ENCODE measurements at regions not wholly inside any gene's neighbourhood (a gene's known extent, or its start where the extent isn't known, plus 50 kb on each side); places are given as distances from the start of the nearest gene placed in this dataset.

GRCh38 chr3:135699741-135700140 lies 265.8 kb upstream of the PPP2R3A start:
- FAIRE-seq, result no peak

DNA sequence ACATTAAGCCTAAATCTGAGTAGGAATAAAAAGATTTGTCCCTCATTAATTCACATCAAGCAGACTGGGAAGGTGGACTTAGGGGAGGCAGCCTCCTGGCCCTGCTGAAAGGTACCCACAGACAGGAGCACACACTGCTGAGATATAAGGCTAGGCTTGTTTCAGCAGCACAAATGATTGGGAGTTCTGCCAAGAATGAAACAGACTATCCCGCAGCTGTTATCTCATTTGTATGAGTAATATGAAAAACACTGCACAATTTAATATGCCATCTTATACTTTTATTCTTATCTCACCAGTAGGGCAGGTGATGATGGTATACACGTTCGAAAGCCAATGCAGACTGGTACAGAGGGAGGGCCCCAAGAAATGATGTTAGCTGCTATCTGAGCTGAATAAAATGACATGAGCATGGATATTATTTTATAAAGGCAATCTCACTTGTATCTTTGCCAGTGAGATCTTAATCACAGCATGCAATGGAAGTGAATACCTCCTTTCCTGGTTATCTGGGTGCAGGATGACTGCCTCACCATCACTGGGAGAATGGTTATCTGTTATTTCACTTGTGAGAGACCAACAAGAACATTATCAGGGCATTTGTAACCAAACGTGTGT lies 258.7 kb upstream of the PPP2R3A start:
- FAIRE-seq (no peak), DNase-seq (ENCODE audit: low spot score in 2 of 2) (no peak)

More at GRCh38 chr3:135699741-135700140, 265.8 kb upstream of the PPP2R3A start:
- no peak for DNase-seq (ENCODE audit: low spot score in 2 of 2)

DNA sequence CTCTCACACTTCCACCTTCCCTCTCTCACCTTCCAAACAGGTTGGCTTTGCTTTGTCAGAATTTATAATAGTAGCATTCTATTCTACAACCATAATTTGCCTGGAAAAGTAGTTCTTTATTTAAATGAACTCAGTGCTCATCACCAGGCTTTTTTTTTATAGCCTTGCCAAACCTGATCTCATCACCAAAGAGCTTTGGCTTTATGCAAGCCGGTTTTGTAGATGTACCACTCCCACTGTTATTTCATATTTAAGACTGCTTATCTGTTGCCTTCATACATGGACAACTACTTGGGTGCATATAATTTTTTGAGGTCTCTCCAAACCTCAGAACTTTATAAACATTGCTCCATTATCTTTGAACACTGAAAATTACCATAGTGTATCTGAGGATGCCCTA lies 246.1 kb upstream of the PPP2R3A start:
- DNase-seq (ENCODE audit: low spot score in 2 of 2), result no peak
- no peak for FAIRE-seq

- no peak for DNase-seq (ENCODE audit: low spot score in 2 of 2)
- no peak for FAIRE-seq
These were observed 237.4 kb upstream of the PPP2R3A start for GRCh38 chr3:135728007-135728721.

DNA sequence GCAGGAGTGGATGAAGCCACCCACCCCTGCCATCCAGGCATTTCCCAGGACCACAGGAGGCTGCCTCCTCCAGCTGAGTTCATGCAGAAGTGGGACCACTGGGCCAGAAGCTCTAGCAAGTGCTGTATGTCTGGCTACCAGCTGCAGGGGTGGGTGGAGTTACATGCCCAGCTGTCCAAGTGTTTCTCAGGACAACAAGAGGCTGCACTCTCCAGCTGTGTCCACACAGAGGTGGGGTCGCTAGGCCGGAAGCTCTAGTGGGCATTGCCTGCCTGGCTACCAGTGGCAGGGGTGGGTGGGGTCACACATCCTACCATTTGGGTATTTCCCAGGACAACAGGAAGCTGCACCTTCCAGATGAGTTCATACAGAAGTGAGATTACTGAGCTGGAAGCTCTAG lies 234.0 kb upstream of the PPP2R3A start:
- FAIRE-seq (no peak), DNase-seq (ENCODE audit: low spot score in 2 of 2) (no peak)

GRCh38 chr3:135736740-135737139 lies 228.8 kb upstream of the PPP2R3A start:
- FAIRE-seq (no peak), DNase-seq (ENCODE audit: low spot score in 2 of 2) (no peak)

DNA sequence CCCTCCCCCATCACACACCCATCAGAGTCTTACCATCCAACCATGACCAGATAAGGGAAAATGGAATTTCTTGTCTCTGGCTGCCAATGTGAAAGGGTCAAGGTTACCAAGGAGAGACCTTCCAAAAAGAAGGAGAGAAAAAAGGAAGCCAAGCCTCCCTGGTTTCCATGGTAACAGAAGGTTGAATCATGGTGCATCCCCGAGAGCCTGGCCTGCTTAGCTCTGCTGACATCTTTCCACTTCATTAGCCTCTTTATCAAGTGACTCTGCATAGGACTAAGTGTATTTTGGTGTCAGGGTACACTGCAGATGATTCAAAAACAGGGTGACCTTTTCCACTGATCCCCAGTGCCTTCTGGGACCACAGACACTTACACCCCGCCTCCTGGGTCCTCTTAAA lies 225.7 kb upstream of the PPP2R3A start:
- FAIRE-seq, result no peak
- no peak for DNase-seq (ENCODE audit: low spot score in 2 of 2)

DNA sequence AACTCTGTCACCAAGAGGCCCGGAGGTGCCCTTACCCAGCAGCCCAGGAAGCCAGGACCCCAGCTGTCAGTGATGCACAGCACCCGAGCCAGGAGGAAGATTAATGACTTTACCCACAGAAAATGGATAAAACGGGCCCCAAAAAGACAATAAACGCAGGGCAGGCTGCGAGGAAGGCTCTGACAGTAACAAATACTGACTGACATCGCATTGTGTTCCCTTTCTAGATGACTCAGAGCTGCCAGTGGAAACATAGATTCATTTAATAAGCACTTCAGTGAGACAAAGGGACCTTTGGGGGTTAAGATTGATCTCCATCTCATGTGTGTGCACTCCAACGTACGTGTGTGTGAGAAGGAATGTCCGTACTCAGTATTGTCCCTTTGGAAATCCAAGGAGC lies 225.3 kb upstream of the PPP2R3A start:
- FAIRE-seq (no peak), DNase-seq (ENCODE audit: low spot score in 2 of 2) (no peak)

DNA sequence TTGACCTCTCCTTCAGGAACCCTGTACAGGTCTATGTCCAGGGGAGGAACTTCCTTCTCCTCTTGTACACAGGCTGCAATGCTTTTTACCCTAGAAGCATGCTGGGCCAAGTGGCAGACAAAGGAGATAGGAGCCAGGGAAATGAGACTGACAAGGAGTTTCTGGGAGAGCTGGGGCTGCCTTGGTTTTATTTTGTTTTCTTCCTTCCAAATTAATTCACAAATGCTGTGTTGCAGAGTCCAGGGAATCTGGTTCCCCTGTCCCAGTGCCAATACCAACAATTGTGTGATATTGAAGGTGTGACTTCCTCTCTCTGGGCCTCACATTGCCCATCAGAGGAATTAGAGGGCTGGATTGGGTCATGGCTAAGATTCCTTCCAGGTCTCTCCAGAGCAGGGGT lies 224.8 kb upstream of the PPP2R3A start:
- DNase-seq (ENCODE audit: low spot score in 2 of 2) (no peak), FAIRE-seq (no peak)

- FAIRE-seq (no peak), DNase-seq (ENCODE audit: low spot score in 2 of 2) (no peak)
These were observed 213.5 kb upstream of the PPP2R3A start for GRCh38 chr3:135751991-135752390.

DNA sequence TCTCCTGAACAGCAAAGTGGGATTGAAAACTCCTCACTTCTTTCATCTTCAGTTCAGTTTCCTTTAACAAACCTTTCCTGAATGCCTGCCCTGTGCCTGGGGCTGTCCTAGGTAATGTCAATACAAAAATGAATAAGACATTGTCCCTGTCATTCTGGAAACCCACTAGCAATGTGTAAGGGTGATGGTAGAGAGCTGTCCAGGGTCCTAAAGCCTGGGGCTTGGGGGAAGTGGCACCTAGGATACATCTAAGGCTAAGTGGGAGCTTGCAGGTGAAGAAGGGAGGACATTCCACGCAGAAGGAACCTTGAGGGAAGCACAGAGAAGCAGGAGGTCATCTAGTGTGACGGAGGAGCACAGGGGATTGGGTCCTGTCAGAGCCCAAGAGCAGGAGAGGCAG lies 212.7 kb upstream of the PPP2R3A start:
- no peak for DNase-seq (ENCODE audit: low spot score in 2 of 2)

DNA sequence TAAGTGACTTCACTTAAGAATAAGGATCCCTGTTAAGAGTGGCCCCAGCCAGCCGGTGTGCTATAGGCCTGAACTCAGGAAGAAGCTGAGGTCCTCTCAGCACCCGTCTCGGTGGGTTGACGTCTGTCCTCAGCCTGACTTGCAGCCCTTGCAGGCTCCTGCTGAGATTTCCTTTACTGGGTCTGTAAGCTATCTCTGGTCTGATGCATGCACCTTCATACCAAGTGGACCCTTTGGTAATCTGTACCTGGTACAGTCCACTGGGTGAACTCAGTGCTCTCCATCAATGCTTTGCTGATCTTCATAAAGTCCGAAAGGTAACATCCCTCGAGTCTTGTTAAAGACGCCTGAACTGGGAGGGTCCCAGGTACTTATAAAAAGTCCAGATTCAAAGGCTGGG lies 212.0 kb upstream of the PPP2R3A start:
- DNase-seq (ENCODE audit: low spot score in 2 of 2), result no peak
- no peak for FAIRE-seq

More for the DNA sequence above, 212.7 kb upstream of the PPP2R3A start:
- FAIRE-seq, result no peak

GRCh38 chr3:135755330-135756105 lies 210.0 kb upstream of the PPP2R3A start:
- FAIRE-seq (no peak), DNase-seq (ENCODE audit: low spot score in 2 of 2) (no peak)

- FAIRE-seq (no peak), DNase-seq (ENCODE audit: low spot score in 2 of 2) (no peak)
These were observed 209.3 kb upstream of the PPP2R3A start for GRCh38 chr3:135756106-135756668.

- no peak for DNase-seq (ENCODE audit: low spot score in 2 of 2)
- no peak for FAIRE-seq
These were observed 208.1 kb upstream of the PPP2R3A start for GRCh38 chr3:135757421-135757820.

- FAIRE-seq, result no peak
These were observed 206.6 kb upstream of the PPP2R3A start for GRCh38 chr3:135758961-135759360.

GRCh38 chr3:135759651-135760050 lies 205.9 kb upstream of the PPP2R3A start:
- no peak for FAIRE-seq
- DNase-seq (ENCODE audit: low spot score in 2 of 2), result no peak

More at GRCh38 chr3:135758961-135759360, 206.6 kb upstream of the PPP2R3A start:
- no peak for DNase-seq (ENCODE audit: low spot score in 2 of 2)

DNA sequence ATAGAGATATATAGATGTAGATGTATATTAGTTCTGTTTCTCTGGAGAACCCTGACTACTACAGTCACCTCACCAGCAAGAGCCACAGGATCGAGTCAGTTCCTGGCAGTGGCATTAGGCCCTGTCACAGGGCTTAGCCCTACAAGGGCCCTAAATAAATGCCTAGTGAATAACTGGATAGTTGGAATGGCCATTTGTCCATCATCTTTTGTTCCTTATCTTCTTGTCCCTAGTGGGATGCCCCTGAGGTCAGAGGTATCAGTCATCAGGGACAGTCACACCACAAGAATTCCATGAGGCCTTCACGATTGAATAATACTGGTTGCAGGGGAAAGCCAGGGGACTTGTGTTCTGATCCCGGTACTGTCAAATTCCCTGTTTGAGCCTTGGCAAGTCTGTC lies 204.9 kb upstream of the PPP2R3A start:
- DNase-seq (ENCODE audit: low spot score in 2 of 2) (no peak), FAIRE-seq (no peak)

- FAIRE-seq, result no peak
- DNase-seq (ENCODE audit: low spot score in 2 of 2), result no peak
These were observed 203.2 kb upstream of the PPP2R3A start for GRCh38 chr3:135762188-135762856.

GRCh38 chr3:135766115-135766514 lies 199.4 kb upstream of the PPP2R3A start:
- DNase-seq (ENCODE audit: low spot score in 2 of 2), result no peak

GRCh38 chr3:135771760-135772159 lies 193.8 kb upstream of the PPP2R3A start:
- DNase-seq (ENCODE audit: low spot score in 2 of 2) (no peak), FAIRE-seq (no peak)

More at GRCh38 chr3:135766115-135766514, 199.4 kb upstream of the PPP2R3A start:
- FAIRE-seq, result no peak

Data from frontal cortex (tissue), 3 donors.